Parathyroid adenoma (tissue), 2 donors: ENCODE measurements at regions not wholly inside any gene's neighbourhood (a gene's known extent, or its start where the extent isn't known, plus 50 kb on each side); places are given as distances from the start of the nearest gene placed in this dataset.

Experiments
- H2AFZ ChIP-seq: fragments of 300-600 bp; sonication (generic); one replicate; pipeline ENCODE4 v1.7.0; 2017; ENCODE audit warnings: antibody characterized with exemption, mild to moderate bottlenecking
- H3K27ac ChIP-seq: fragments of 300-600 bp; sonication (generic); one replicate; pipeline ENCODE4 v1.7.0; 2017
- H3K27me3 ChIP-seq: fragments of 300-600 bp; sonication (generic); one replicate; pipeline ENCODE4 v1.7.0; 2017; ENCODE audit warnings: low read length; ENCODE audit not compliant: control insufficient read depth, insufficient read depth
- H3K36me3 ChIP-seq: fragments of 300-600 bp; sonication (generic); one replicate; pipeline ENCODE4 v1.7.0; 2017; ENCODE audit warnings: low read length; ENCODE audit not compliant: control insufficient read depth, insufficient read depth
- H3K4me1 ChIP-seq: fragments of 300-600 bp; sonication (generic); one replicate; pipeline ENCODE4 v1.7.0; 2017; ENCODE audit warnings: control low read depth
- H3K4me2 ChIP-seq: fragments of 300-600 bp; sonication (generic); one replicate; pipeline ENCODE4 v1.7.0; 2017; ENCODE audit warnings: low read length
- H3K4me3 ChIP-seq: fragments of 300-600 bp; sonication (generic); one replicate; pipeline ENCODE4 v1.7.0; 2017; ENCODE audit warnings: low read depth, low read length
- H3K79me2 ChIP-seq: fragments of 300-600 bp; sonication (generic); one replicate; pipeline ENCODE4 v1.7.0; 2017; ENCODE audit warnings: control low read depth
- H3K9ac ChIP-seq: fragments of 300-600 bp; sonication (generic); one replicate; pipeline ENCODE4 v1.7.0; 2017; ENCODE audit warnings: mild to moderate bottlenecking
- H3K9me3 ChIP-seq: fragments of 300-600 bp; sonication (generic); one replicate; pipeline ENCODE4 v1.7.0; 2017; ENCODE audit warnings: low read length; ENCODE audit not compliant: control insufficient read depth
- TF ChIP-seq, protein P1 (sequence below): fragments of 300-600 bp; sonication (generic); IDR thresholded peaks from one replicate; pipeline ENCODE4 v1.7.0; 2017; ENCODE audit warnings: antibody characterized with exemption, mild to moderate bottlenecking
- donor health status: primary hyperparathyroidism.

DNA sequence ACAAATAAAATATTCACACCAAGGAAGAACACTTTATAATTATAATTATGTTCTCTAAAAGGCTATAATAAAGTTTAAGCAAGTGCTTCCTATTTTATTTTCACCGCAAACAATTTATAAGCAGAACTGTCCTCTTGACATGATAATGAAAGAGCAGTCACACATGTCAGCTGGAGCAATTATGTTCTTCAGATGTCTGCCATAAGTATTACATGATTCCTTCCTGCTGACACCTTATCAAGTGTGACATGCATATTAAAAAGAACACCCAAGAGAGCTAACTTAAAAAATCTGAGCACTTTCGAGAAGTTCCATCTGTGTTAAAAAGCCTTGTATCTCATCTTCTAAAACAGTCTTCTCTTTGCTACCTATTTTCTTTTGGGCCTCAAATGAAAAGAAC, 249.5 kb downstream of the SQOR start:
- H2AFZ ChIP-seq = no peak overlapping the region
- H3K4me3 ChIP-seq = no peak overlapping the region
- no peaks in the 10 kb centered on the region for H3K4me1 ChIP-seq
- H3K36me3 ChIP-seq = no peaks in the 10 kb centered on the region
- no peak overlapping the region for H3K4me2 ChIP-seq
- no peak overlapping the region for H3K27ac ChIP-seq
- no peaks in the 10 kb centered on the region for H3K27me3 ChIP-seq
- H3K79me2 ChIP-seq = no peaks in the 10 kb centered on the region
- H3K9me3 ChIP-seq = no peaks in the 10 kb centered on the region
- H3K9ac ChIP-seq = no peak overlapping the region
- TF ChIP-seq, protein P1, sequence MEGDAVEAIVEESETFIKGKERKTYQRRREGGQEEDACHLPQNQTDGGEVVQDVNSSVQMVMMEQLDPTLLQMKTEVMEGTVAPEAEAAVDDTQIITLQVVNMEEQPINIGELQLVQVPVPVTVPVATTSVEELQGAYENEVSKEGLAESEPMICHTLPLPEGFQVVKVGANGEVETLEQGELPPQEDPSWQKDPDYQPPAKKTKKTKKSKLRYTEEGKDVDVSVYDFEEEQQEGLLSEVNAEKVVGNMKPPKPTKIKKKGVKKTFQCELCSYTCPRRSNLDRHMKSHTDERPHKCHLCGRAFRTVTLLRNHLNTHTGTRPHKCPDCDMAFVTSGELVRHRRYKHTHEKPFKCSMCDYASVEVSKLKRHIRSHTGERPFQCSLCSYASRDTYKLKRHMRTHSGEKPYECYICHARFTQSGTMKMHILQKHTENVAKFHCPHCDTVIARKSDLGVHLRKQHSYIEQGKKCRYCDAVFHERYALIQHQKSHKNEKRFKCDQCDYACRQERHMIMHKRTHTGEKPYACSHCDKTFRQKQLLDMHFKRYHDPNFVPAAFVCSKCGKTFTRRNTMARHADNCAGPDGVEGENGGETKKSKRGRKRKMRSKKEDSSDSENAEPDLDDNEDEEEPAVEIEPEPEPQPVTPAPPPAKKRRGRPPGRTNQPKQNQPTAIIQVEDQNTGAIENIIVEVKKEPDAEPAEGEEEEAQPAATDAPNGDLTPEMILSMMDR = no peak

GRCh38 chr15:45884755-45885445, 250.1 kb downstream of the SQOR start:
- Histone ChIP-seq H3K9ac (no peak overlapping the region), H3K9me3 (no peaks in the 10 kb centered on the region), H3K4me3 (no peak overlapping the region), H3K27me3 (no peaks in the 10 kb centered on the region), H3K4me1 (no peaks in the 10 kb centered on the region), H2AFZ (no peak overlapping the region), H3K27ac (no peak overlapping the region), H3K4me2 (no peak overlapping the region), H3K36me3 (no peaks in the 10 kb centered on the region), H3K79me2 (no peaks in the 10 kb centered on the region)
- TF ChIP-seq, protein P1 = no peak

DNA sequence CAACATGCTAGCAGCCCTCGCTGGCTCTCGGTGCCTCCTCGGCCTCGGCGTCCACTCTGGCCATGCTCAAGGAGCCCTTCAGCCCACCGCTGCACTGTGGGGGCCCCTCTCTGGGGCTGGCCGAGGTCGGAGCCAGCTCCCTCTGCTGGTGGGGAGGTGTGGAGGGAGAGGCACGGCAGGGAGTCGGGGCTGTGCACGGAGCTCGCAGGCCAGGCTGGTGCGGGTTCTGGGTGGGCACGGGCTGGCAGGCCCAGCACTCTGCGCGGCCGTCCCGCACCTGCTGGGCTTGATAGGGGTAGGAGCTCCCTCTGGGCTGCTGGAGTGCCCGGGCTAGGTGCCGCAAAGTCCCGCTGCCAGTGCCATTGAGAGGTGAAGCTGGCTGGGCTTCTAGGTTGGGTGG, 251.0 kb downstream of the SQOR start:
- no peaks in the 10 kb centered on the region for H3K4me1 ChIP-seq
- H3K36me3 ChIP-seq = no peaks in the 10 kb centered on the region
- TF ChIP-seq, protein P1 = no peak
- H3K79me2 ChIP-seq = no peaks in the 10 kb centered on the region
- no peak overlapping the region for H3K9ac ChIP-seq
- no peaks in the 10 kb centered on the region for H3K27me3 ChIP-seq
- no peak overlapping the region for H3K4me2 ChIP-seq
- no peak overlapping the region for H2AFZ ChIP-seq
- H3K27ac ChIP-seq = no peak overlapping the region
- no peaks in the 10 kb centered on the region for H3K9me3 ChIP-seq
- H3K4me3 ChIP-seq = no peak overlapping the region

DNA sequence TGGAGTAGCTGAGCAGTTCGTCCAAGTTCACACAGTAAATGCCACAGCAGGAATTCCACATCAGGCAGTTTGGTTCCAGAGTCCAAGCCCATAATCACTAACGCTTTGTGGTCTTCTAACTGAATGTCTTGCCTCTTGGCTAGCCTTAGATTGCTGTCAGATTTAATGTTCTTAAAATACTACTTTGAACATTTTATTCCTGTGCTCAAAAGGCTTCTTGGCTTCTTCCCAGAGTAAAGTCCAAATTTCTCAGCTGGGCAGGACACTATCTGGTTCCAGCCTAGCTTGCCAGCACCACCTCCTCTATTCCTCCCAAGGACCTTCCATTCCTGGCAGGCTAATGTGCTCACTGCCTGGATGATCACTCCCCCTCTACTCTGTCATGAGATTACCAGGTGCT, 256.9 kb downstream of the SQOR start:
- H3K9ac ChIP-seq = no peak overlapping the region
- no peak overlapping the region for H2AFZ ChIP-seq
- no peaks in the 10 kb centered on the region for H3K79me2 ChIP-seq
- H3K4me2 ChIP-seq = no peak overlapping the region
- H3K9me3 ChIP-seq = no peaks in the 10 kb centered on the region
- H3K27me3 ChIP-seq = no peaks in the 10 kb centered on the region
- no peak overlapping the region for H3K27ac ChIP-seq
- no peaks in the 10 kb centered on the region for H3K4me1 ChIP-seq
- no peak overlapping the region for H3K4me3 ChIP-seq
- H3K36me3 ChIP-seq = no peaks in the 10 kb centered on the region
- TF ChIP-seq, protein P1 = no peak

- Histone ChIP-seq H3K4me1 (no peaks in the 10 kb centered on the region), H3K4me3 (no peak overlapping the region), H3K4me2 (no peak overlapping the region), H3K79me2 (no peaks in the 10 kb centered on the region), H3K27me3 (no peaks in the 10 kb centered on the region), H3K27ac (no peak overlapping the region), H3K9me3 (no peaks in the 10 kb centered on the region), H3K9ac (no peak overlapping the region), H3K36me3 (no peaks in the 10 kb centered on the region), H2AFZ (no peak overlapping the region)
- TF ChIP-seq, protein P1 = no peak
Observed at GRCh38 chr15:45892182-45892581, 257.4 kb downstream of the SQOR start.
